Neural progenitor cell (in vitro differentiated cells): ENCODE measurements at regions not wholly inside any gene's neighbourhood (a gene's known extent, or its start where the extent isn't known, plus 50 kb on each side); places are given as distances from the start of the nearest gene placed in this dataset.

Source experiments
- EZH2phosphoT487 ChIP-seq: fragments of 200-600 bp; sonication (generic); IDR thresholded peaks from 2 replicates; pipeline ENCODE4 v1.6.1; 2017; ENCODE audit warnings: antibody characterized with exemption
- TF ChIP-seq, protein P1 (sequence below): fragments of 200-600 bp; sonication (generic); IDR thresholded peaks from 2 replicates; pipeline ENCODE4 v1.5.1; 2017; ENCODE audit warnings: antibody characterized with exemption, mild to moderate bottlenecking

DNA sequence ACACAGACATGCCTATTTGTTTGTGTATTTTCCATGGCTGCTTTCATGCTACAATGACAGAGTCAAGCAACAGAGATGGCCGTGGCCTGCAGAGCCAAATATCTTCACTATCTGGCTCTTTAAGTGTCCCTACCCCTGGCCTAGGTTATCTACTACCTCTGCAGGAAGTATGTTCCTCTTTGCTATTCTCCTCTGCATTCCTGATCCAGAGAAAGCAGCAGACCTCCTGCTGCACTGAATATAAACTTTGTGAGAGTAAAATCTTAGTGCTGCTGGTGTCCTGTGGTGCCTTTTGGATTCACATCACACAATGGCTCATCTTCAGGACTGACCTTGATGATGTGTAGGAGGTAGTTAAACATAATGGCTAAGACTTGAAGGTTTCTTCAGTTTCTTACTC, 233.4 kb downstream of the IPO8 start:
- no peak for TF ChIP-seq EZH2phosphoT487
- TF ChIP-seq, protein P1, sequence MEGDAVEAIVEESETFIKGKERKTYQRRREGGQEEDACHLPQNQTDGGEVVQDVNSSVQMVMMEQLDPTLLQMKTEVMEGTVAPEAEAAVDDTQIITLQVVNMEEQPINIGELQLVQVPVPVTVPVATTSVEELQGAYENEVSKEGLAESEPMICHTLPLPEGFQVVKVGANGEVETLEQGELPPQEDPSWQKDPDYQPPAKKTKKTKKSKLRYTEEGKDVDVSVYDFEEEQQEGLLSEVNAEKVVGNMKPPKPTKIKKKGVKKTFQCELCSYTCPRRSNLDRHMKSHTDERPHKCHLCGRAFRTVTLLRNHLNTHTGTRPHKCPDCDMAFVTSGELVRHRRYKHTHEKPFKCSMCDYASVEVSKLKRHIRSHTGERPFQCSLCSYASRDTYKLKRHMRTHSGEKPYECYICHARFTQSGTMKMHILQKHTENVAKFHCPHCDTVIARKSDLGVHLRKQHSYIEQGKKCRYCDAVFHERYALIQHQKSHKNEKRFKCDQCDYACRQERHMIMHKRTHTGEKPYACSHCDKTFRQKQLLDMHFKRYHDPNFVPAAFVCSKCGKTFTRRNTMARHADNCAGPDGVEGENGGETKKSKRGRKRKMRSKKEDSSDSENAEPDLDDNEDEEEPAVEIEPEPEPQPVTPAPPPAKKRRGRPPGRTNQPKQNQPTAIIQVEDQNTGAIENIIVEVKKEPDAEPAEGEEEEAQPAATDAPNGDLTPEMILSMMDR = no peak
